Left ventricle myocardium inferior (tissue), 1 donor: ENCODE measurements at regions not wholly inside any gene's neighbourhood (a gene's known extent, or its start where the extent isn't known, plus 50 kb on each side); places are given as distances from the start of the nearest gene placed in this dataset.

ENCODE experiments used
- DNase-seq: peaks from one replicate; pipeline ENCODE4 v3.0.0-alpha.2; 2020
- H3K27ac ChIP-seq: fragments of 200-600 bp; replicated peaks from 2 replicates; pipeline ENCODE4 v1.8.0; 2021
- H3K27me3 ChIP-seq: fragments of 200-600 bp; 2 replicates; pipeline ENCODE4 v1.8.0; 2021; ENCODE audit warnings: low read depth
- H3K36me3 ChIP-seq: fragments of 200-600 bp; 2 replicates; pipeline ENCODE4 v1.8.0; 2021
- H3K4me1 ChIP-seq: fragments of 200-600 bp; 2 replicates; pipeline ENCODE4 v1.8.0; 2021
- H3K4me3 ChIP-seq: fragments of 200-600 bp; 2 replicates; pipeline ENCODE4 v1.8.0; 2021; ENCODE audit warnings: mild to moderate bottlenecking, moderate library complexity
- H3K9me3 ChIP-seq: fragments of 200-600 bp; replicated peaks from 2 replicates; pipeline ENCODE4 v1.8.0; 2021
- intact Hi-C: fragments of 100-400 bp; cut with micrococcal nuclease; formaldehyde crosslinking; loops from one replicate; pipeline ENCODE4 v1.11.0; 2022
- TF ChIP-seq, protein P1 (sequence below): fragments of 200-600 bp; IDR thresholded peaks from 2 replicates; pipeline ENCODE4 v1.8.0; 2021; ENCODE audit warnings: antibody characterized with exemption, mild to moderate bottlenecking, borderline replicate concordance
- donor health status: DM: no; HTN: yes; CAD: no; lungs with severe emphysema.

DNA sequence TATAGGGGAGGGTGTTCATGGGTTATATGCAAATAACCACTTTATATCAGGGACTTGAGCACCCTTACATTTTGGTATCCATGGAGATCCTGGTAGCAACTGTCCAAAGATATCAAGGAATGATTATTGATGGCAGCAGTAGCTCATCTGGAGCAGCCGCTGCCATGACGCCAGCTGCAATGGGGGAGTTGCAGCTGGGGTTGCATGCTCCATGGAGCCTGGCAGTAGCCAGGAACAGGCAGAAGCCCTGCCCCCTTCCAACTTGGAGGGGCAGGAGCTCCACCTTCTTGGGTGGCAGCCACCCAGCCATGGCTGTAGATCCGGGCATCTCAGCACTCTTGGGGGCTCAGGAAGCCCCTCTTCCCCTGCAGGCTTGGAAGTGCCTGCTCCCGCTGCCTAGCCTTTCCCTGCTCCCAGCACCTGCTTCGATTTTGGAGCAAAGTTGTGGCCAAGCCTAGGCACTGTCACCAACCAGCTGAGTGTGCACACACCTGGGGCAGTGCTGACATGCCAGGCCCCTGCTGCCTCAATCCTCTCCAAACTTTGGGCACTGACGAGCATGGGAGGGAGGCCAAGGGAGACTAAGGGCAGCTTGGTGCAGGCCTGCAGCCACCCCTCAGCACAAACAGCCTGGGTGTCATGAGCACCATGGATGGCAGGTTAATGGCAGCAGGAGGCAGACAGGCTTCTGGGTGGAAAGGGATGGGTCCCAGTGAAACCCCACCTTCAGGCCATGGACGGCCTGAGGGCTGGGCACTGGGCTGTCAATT is 235.6 kb upstream of the CSNK1A1L start:
- TF ChIP-seq, protein P1, sequence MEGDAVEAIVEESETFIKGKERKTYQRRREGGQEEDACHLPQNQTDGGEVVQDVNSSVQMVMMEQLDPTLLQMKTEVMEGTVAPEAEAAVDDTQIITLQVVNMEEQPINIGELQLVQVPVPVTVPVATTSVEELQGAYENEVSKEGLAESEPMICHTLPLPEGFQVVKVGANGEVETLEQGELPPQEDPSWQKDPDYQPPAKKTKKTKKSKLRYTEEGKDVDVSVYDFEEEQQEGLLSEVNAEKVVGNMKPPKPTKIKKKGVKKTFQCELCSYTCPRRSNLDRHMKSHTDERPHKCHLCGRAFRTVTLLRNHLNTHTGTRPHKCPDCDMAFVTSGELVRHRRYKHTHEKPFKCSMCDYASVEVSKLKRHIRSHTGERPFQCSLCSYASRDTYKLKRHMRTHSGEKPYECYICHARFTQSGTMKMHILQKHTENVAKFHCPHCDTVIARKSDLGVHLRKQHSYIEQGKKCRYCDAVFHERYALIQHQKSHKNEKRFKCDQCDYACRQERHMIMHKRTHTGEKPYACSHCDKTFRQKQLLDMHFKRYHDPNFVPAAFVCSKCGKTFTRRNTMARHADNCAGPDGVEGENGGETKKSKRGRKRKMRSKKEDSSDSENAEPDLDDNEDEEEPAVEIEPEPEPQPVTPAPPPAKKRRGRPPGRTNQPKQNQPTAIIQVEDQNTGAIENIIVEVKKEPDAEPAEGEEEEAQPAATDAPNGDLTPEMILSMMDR: no peak
- H3K9me3 ChIP-seq: no peaks in the 10 kb centered on the region
- intact Hi-C loops: no loop called here

DNA sequence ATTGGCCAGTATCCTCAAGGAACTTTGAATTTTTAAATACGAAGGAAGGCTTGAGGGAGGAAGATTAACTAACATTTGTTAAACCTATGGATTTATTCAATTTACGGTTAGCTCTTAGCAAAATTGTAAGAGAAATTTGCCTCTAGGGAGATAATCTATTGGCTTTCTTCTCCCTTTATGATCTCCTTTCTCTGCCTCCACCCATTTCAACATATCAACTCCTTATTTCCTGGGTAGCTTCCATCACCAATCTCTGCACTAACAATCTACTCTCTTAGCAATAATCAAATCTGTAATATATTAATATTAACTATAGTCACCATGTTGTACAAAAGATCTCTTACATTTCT is 233.9 kb upstream of the CSNK1A1L start:
- TF ChIP-seq, protein P1: no peak
- intact Hi-C loops: no loop called here
- no peaks in the 10 kb centered on the region for H3K27me3 ChIP-seq
- H3K4me1 ChIP-seq: no peaks in the 10 kb centered on the region
- H3K4me3 ChIP-seq: no peak overlapping the region
- no peaks in the 10 kb centered on the region for H3K36me3 ChIP-seq
- H3K9me3 ChIP-seq: no peaks in the 10 kb centered on the region
- no peak for DNase-seq
- H3K27ac ChIP-seq: no peak overlapping the region

More for the DNA sequence above, 235.6 kb upstream of the CSNK1A1L start:
- no peaks in the 10 kb centered on the region for H3K4me1 ChIP-seq
- H3K27me3 ChIP-seq: no peaks in the 10 kb centered on the region
- H3K36me3 ChIP-seq: no peaks in the 10 kb centered on the region
- no peak for DNase-seq
- H3K27ac ChIP-seq: no peak overlapping the region
- no peak overlapping the region for H3K4me3 ChIP-seq

DNA sequence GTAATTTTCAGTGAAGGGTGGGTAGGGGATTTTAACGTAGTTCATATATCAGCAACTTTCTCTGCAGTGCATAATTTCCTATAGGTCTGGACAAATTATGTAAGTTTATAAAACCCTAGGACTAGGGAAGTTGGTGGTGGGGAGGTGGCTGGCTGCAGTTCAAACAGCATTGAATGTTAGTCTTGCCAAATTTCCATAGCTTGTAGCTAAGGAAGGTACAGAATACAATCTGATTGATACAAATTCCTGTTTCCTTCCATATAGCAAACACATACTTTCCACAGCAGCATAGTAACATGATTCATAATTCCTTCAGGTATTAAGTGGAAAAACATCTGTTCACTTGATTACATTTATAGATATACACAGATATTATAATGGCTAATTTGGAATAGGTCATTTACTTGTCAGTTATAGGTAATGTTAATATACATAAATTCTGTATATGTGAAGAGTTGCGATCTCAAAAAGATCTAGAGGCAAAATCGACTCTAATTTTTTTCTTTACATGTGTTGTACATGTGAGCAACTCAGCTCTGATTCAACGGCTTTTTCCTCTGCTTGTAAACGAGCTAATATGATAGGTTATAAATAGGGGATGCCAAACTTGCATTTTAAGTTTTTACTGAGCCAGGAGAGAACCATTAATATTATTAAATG is 233.4 kb upstream of the CSNK1A1L start:
- no peak overlapping the region for H3K4me3 ChIP-seq
- intact Hi-C loops: no loop called here
- no peaks in the 10 kb centered on the region for H3K27me3 ChIP-seq
- TF ChIP-seq, protein P1: no peak
- no peak for DNase-seq
- H3K9me3 ChIP-seq: no peaks in the 10 kb centered on the region
- H3K27ac ChIP-seq: no peak overlapping the region
- H3K36me3 ChIP-seq: no peaks in the 10 kb centered on the region
- no peaks in the 10 kb centered on the region for H3K4me1 ChIP-seq

DNA sequence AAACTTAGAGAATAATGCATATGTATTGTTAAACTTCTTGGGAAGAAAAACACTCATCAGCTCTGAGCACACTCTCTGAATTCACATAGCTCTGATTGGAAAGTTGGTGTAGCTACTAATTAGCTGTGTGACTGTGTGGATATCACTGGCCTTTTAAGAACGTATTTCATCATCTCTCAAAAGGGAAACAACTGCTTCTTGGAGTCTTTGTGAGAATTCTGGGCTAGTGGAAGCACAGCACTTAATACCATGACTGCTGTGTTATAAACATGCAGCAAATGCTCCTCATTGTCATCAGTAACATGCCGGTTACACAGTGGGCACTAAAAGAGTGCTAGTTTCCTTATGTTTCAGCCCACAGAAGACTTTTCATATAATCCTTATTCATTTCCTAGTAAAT is 220.9 kb upstream of the CSNK1A1L start:
- H3K27me3 ChIP-seq: no peaks in the 10 kb centered on the region
- TF ChIP-seq, protein P1: no peak
- no peak for DNase-seq
- H3K9me3 ChIP-seq: peaks cover 14% of the 10 kb centered on the region
- intact Hi-C loops: no loop called here
- no peak overlapping the region for H3K27ac ChIP-seq
- H3K4me3 ChIP-seq: no peak overlapping the region
- no peaks in the 10 kb centered on the region for H3K4me1 ChIP-seq
- H3K36me3 ChIP-seq: no peaks in the 10 kb centered on the region

DNA sequence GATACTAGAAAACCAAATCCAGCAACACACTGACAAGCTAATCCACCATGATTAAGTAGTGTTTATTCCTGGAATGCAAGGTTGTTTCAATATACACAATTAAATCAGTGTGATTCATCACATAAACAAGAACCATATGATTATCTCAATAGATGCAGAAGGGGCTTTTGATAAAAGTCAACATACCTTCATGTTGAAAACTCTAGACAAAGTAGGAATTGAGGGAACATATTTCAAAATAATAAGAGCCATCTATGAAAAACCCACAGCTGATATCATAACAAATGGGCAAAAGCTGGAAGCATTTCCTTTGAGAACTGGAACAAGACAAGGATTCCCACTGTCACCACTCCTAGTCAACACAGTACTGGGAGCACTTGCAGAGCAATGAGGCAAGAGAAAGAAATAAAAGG is 213.6 kb upstream of the CSNK1A1L start:
- Histone ChIP-seq H3K4me3 (no peak overlapping the region), H3K27me3 (no peaks in the 10 kb centered on the region), H3K36me3 (no peaks in the 10 kb centered on the region), H3K9me3 (peaks cover 33% of the 10 kb centered on the region), H3K4me1 (no peaks in the 10 kb centered on the region), H3K27ac (no peak overlapping the region)
- TF ChIP-seq, protein P1: no peak
- DNase-seq: no peak
- intact Hi-C loops: no loop called here
